PFSK-1 (cell line): ENCODE measurements at regions not wholly inside any gene's neighbourhood (a gene's known extent, or its start where the extent isn't known, plus 50 kb on each side); places are given as distances from the start of the nearest gene placed in this dataset.

ENCODE experiments used
- FOXP2 ChIP-seq: optimal IDR thresholded peaks from 2 replicates; pipeline ENCODE3; 2011; ENCODE audit warnings: borderline replicate concordance, control low read depth, inconsistent platforms; ENCODE audit not compliant: insufficient read depth; ENCODE audit errors: extremely low read length, extremely low read depth
- POLR2AphosphoS5 ChIP-seq: IDR thresholded peaks from 2 replicates; pipeline ENCODE4 v1.6.1; 2012; ENCODE audit warnings: low read depth, mild to moderate bottlenecking, control low read depth, low read length, moderate library complexity
- SIN3A ChIP-seq: IDR thresholded peaks from 2 replicates; pipeline ENCODE4 v1.6.1; 2012; ENCODE audit warnings: mild to moderate bottlenecking, low read length, moderate library complexity, borderline replicate concordance; ENCODE audit not compliant: insufficient read depth
- TAF1 ChIP-seq: IDR thresholded peaks from 2 replicates; pipeline ENCODE4 v1.6.1; 2012; ENCODE audit warnings: low read length, control low read depth, borderline replicate concordance; ENCODE audit not compliant: insufficient read depth
- TF ChIP-seq, protein P1 (sequence below), 2 experiments: IDR thresholded peaks; 2 replicates each; pipeline versions ENCODE4 v1.6.1 to v1.8.0; 2011 to 2012; ENCODE audit warnings: low read depth in 2 of 2, low read length in 2 of 2, control low read depth in 1 of 2, inconsistent platforms in 1 of 2, mild to moderate bottlenecking in 1 of 2, moderate library complexity in 1 of 2; ENCODE audit not compliant: insufficient read depth in 1 of 2

DNA sequence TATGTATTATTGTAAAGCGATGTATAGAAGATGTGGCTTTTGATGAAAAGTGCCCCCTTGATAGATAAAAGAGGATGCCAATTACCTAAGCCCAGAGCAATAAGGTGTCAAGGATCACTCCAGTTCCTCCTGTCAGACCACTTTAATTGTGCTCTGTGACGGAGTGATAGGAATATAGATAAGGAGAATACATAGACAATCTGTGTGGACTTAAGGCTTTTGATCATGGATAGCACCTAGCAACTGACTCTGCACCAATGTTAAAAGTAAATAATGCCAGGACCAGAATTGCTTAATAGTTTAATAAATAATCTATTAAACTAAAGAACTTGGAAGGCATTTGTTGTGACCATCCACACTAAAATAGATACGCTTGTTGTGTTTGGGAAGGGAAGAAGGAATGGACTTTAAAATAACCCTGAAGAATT lies 390.7 kb upstream of the ARGLU1 start:
- no peak for TF ChIP-seq POLR2AphosphoS5
- no peak for TF ChIP-seq TAF1
- no peak for TF ChIP-seq SIN3A
- TF ChIP-seq, protein P1, sequence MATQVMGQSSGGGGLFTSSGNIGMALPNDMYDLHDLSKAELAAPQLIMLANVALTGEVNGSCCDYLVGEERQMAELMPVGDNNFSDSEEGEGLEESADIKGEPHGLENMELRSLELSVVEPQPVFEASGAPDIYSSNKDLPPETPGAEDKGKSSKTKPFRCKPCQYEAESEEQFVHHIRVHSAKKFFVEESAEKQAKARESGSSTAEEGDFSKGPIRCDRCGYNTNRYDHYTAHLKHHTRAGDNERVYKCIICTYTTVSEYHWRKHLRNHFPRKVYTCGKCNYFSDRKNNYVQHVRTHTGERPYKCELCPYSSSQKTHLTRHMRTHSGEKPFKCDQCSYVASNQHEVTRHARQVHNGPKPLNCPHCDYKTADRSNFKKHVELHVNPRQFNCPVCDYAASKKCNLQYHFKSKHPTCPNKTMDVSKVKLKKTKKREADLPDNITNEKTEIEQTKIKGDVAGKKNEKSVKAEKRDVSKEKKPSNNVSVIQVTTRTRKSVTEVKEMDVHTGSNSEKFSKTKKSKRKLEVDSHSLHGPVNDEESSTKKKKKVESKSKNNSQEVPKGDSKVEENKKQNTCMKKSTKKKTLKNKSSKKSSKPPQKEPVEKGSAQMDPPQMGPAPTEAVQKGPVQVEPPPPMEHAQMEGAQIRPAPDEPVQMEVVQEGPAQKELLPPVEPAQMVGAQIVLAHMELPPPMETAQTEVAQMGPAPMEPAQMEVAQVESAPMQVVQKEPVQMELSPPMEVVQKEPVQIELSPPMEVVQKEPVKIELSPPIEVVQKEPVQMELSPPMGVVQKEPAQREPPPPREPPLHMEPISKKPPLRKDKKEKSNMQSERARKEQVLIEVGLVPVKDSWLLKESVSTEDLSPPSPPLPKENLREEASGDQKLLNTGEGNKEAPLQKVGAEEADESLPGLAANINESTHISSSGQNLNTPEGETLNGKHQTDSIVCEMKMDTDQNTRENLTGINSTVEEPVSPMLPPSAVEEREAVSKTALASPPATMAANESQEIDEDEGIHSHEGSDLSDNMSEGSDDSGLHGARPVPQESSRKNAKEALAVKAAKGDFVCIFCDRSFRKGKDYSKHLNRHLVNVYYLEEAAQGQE (IDR thresholded peaks at IDR 0.05; ENCODE audit: insufficient read depth in 1 of 2, low read depth in 2 of 2, low read length in 2 of 2): no peak
- TF ChIP-seq FOXP2: no peak
